CD14-positive monocyte (primary cell): ENCODE measurements at regions not wholly inside any gene's neighbourhood (a gene's known extent, or its start where the extent isn't known, plus 50 kb on each side); places are given as distances from the start of the nearest gene placed in this dataset.

ENCODE experiments used
- DNase-seq, 3 donors: peaks; one replicate each; pipeline ENCODE4 v3.0.0-alpha.2; 2011 to 2022
- H2AFZ ChIP-seq: 2 replicates; pipeline ENCODE4 v1.6.0; 2012; ENCODE audit warnings: mild to moderate bottlenecking, low read depth, low read length, inconsistent platforms; ENCODE audit not compliant: insufficient read depth, poor library complexity, severe bottlenecking
- H3K27ac ChIP-seq, 2 donors: 1 replicate in 1 of 2; 2 replicates in 1 of 2; pipeline ENCODE4 v1.5.1; 2012 to 2013; ENCODE audit warnings: low read length in 2 of 2, control low read depth in 1 of 2, inconsistent platforms in 1 of 2, low read depth in 1 of 2, mild to moderate bottlenecking in 1 of 2
- H3K27me3 ChIP-seq, 2 donors: one replicate each; pipeline versions ENCODE4 v1.6.0 to v1.6.1; 2011 to 2013; ENCODE audit warnings: low read length in 2 of 2; ENCODE audit not compliant: control insufficient read depth in 2 of 2, insufficient read depth in 2 of 2
- H3K36me3 ChIP-seq, 2 donors: replicated peaks in 1 of 2; 1 replicate in 1 of 2; 2 replicates in 1 of 2; pipeline versions ENCODE4 v1.5.1 to v1.6.1; 2012 to 2013; ENCODE audit warnings: low read length in 2 of 2, control low read depth in 1 of 2, inconsistent platforms in 1 of 2, mild to moderate bottlenecking in 1 of 2; ENCODE audit not compliant: insufficient read depth in 2 of 2, control insufficient read depth in 1 of 2
- H3K4me1 ChIP-seq, 2 donors: 1 replicate in 1 of 2; 2 replicates in 1 of 2; pipeline versions ENCODE4 v1.5.1 to v1.6.1; 2012 to 2013; ENCODE audit warnings: low read length in 2 of 2, control low read depth in 1 of 2, inconsistent platforms in 1 of 2, mild to moderate bottlenecking in 1 of 2, moderate library complexity in 1 of 2; ENCODE audit not compliant: insufficient read depth in 2 of 2, control insufficient read depth in 1 of 2
- H3K4me2 ChIP-seq: replicated peaks from 2 replicates; pipeline ENCODE3; 2012; ENCODE audit warnings: low read length, moderate library complexity, mild to moderate bottlenecking; ENCODE audit not compliant: poor library complexity, severe bottlenecking; ENCODE audit errors: extremely low read depth
- H3K4me3 ChIP-seq, 3 experiments: fragments of 200-600 bp in 1 of 3; sonication (generic) in 1 of 3; replicated peaks in 1 of 3; 1 replicate in 2 of 3; 2 replicates in 1 of 3; pipeline ENCODE4 v1.5.1; 2011 to 2013; ENCODE audit warnings: low read length in 3 of 3, mild to moderate bottlenecking in 3 of 3, control low read depth in 2 of 3, low read depth in 2 of 3, inconsistent platforms in 1 of 3, moderate library complexity in 1 of 3
- H3K79me2 ChIP-seq: 2 replicates; pipeline ENCODE4 v1.6.0; 2012; ENCODE audit warnings: mild to moderate bottlenecking, control low read depth, inconsistent platforms, low read length, moderate library complexity; ENCODE audit not compliant: insufficient read depth
- H3K9ac ChIP-seq: 2 replicates; pipeline ENCODE4 v1.6.0; 2017; ENCODE audit warnings: low read length, mild to moderate bottlenecking; ENCODE audit not compliant: insufficient read depth, poor library complexity, severe bottlenecking
- H3K9me3 ChIP-seq, 2 donors: replicated peaks in 1 of 2; 1 replicate in 1 of 2; 2 replicates in 1 of 2; pipeline versions ENCODE4 v1.5.1 to v1.6.1; 2012 to 2013; ENCODE audit warnings: low read length in 2 of 2, control low read depth in 1 of 2; ENCODE audit not compliant: control insufficient read depth in 1 of 2, insufficient read depth in 1 of 2
- H4K20me1 ChIP-seq: 2 replicates; pipeline ENCODE4 v1.6.0; 2012; ENCODE audit warnings: mild to moderate bottlenecking, low read length, control low read depth, moderate library complexity; ENCODE audit not compliant: insufficient read depth
- H3K27ac Mint-ChIP-seq, 7 donors: one replicate each; pipeline ENCODE4 v1.8.0; 2020; ENCODE audit warnings: mild to moderate bottlenecking in 7 of 7, mixed read lengths in 7 of 7, moderate library complexity in 6 of 7, inconsistent platforms in 2 of 7
- H3K27me3 Mint-ChIP-seq, 3 donors: one replicate each; pipeline ENCODE4 v1.8.0; 2021 to 2022; ENCODE audit warnings: low read depth in 3 of 3, mild to moderate bottlenecking in 3 of 3, mixed read lengths in 3 of 3, moderate library complexity in 3 of 3, inconsistent platforms in 1 of 3
- H3K36me3 Mint-ChIP-seq, 2 donors: one replicate each; pipeline ENCODE4 v1.8.0; 2020; ENCODE audit warnings: mixed read lengths in 2 of 2, inconsistent platforms in 1 of 2, mild to moderate bottlenecking in 1 of 2
- H3K4me1 Mint-ChIP-seq: one replicate; pipeline ENCODE4 v1.8.0; 2020; ENCODE audit warnings: mild to moderate bottlenecking, mixed read lengths
- H3K4me3 Mint-ChIP-seq, 2 donors: one replicate each; pipeline ENCODE4 v1.8.0; 2020; ENCODE audit warnings: mild to moderate bottlenecking in 2 of 2, mixed read lengths in 2 of 2, moderate library complexity in 1 of 2
- H3K9me3 Mint-ChIP-seq, 7 donors: one replicate each; pipeline ENCODE4 v1.8.0; 2020 to 2022; ENCODE audit warnings: mixed read lengths in 7 of 7, mild to moderate bottlenecking in 6 of 7, moderate library complexity in 6 of 7, inconsistent platforms in 2 of 7
- CTCF ChIP-seq: fragments of 200-600 bp; IDR thresholded peaks from one replicate; pipeline ENCODE4 v1.8.0; 2022; ENCODE audit warnings: antibody characterized with exemption, mild to moderate bottlenecking
- WGBS: methylation state at CpG from one replicate; pipeline ENCODE4 v1.1.5; 2013; ENCODE audit warnings: missing lambda C conversion rate; ENCODE audit not compliant: insufficient coverage; 5-methylcytosine and 5-hydroxymethylcytosine counted together
- intact Hi-C, 2 donors: fragments of 100-400 bp; cut with micrococcal nuclease; formaldehyde crosslinking; loops; one replicate each; pipeline versions ENCODE4 v1.15.0 to v1.15.1; 2023

GRCh38 chr18:59765343-59765742, 68.1 kb upstream of the CCBE1 start:
- Histone ChIP-seq H3K27me3 (no peaks in the 10 kb centered on the region), H3K9ac (no peak overlapping the region), H3K9me3 (no peaks in the 10 kb centered on the region), H3K79me2 (no peaks in the 10 kb centered on the region), H3K4me3 (no peak overlapping the region), H3K36me3 (no peaks in the 10 kb centered on the region), H3K4me1 (no peaks in the 10 kb centered on the region), H3K4me2 (no peak overlapping the region), H2AFZ (no peak overlapping the region), H4K20me1 (no peaks in the 10 kb centered on the region), H3K27ac (no peak overlapping the region)
- intact Hi-C loops, result no loop called here
- Mint-ChIP-seq H3K27me3 (peaks cover 0 to 5% (median 0%) of the 10 kb centered on the region in 3 donors), H3K27ac (no peak overlapping the region), H3K4me3 (no peak overlapping the region), H3K36me3 (no peaks in the 10 kb centered on the region), H3K4me1 (no peaks in the 10 kb centered on the region), H3K9me3 (peaks cover 0 to 9% (median 3%) of the 10 kb centered on the region in 7 donors)
- 90% methylated on average over 3 of the region's 4 CpGs for WGBS
- no peak for TF ChIP-seq CTCF
- no peak for DNase-seq

GRCh38 chr18:59764281-59764680, 67.1 kb upstream of the CCBE1 start:
- H3K79me2 ChIP-seq, result no peaks in the 10 kb centered on the region
- H3K4me3 Mint-ChIP-seq, result no peak overlapping the region
- H3K9me3 ChIP-seq, result no peaks in the 10 kb centered on the region
- WGBS, result 90% methylated on average over 2 of the region's 4 CpGs
- H3K4me1 Mint-ChIP-seq, result no peaks in the 10 kb centered on the region
- no peak for DNase-seq
- H3K27ac ChIP-seq, result no peak overlapping the region
- H3K27me3 ChIP-seq, result no peaks in the 10 kb centered on the region
- H3K36me3 Mint-ChIP-seq, result no peaks in the 10 kb centered on the region
- no peak overlapping the region for H2AFZ ChIP-seq
- no peak for TF ChIP-seq CTCF
- no peak overlapping the region for H3K4me3 ChIP-seq
- H3K4me1 ChIP-seq, result no peaks in the 10 kb centered on the region
- H3K27ac Mint-ChIP-seq, result no peak overlapping the region
- peaks cover 0 to 7% (median 2%) of the 10 kb centered on the region in 7 donors for H3K9me3 Mint-ChIP-seq
- H3K9ac ChIP-seq, result no peak overlapping the region
- no peak overlapping the region for H3K4me2 ChIP-seq
- H3K27me3 Mint-ChIP-seq, result peaks cover 0 to 2% (median 0%) of the 10 kb centered on the region in 3 donors
- H3K36me3 ChIP-seq, result no peaks in the 10 kb centered on the region
- intact Hi-C loops, result no loop called here
- no peaks in the 10 kb centered on the region for H4K20me1 ChIP-seq
